GM18909 (cell line): ENCODE measurements at regions not wholly inside any gene's neighbourhood (a gene's known extent, or its start where the extent isn't known, plus 50 kb on each side); places are given as distances from the start of the nearest gene placed in this dataset.

Source experiments
- ATAC-seq: cut with Tn5 transposase; IDR thresholded peaks from one replicate; pipeline ENCODE4 v1.9.1; 2021; ENCODE audit warnings: mild to moderate bottlenecking; ENCODE audit not compliant: unreplicated experiment, poor library complexity

- no peak for ATAC-seq
Measured at GRCh38 chr18:24662412-24662821, 202.0 kb downstream of the HRH4 start.

GRCh38 chr18:24663026-24663425, 202.6 kb downstream of the HRH4 start:
- no peak for ATAC-seq

DNA sequence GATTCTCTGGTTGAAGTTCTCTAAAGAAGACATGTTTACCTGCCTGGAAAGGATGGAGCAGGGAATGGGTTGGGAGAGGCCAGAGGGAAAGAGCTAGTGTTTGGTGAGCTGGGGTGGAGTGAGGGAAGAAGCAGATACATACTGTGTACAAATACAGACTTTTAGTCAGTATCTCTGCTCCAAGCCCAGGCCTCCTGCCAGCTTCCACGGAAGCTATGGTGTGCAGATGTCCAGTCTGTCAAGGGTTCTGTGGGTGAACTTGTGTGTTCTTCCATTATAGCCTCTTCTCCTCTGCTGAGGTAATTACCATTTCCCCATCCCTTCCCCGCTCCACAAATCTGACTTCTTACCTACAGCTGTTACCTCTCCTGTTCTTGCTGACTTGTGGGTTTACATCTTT, 208.6 kb downstream of the HRH4 start:
- ATAC-seq = no peak

- ATAC-seq = no peak
Measured at GRCh38 chr18:24669502-24669901, 209.1 kb downstream of the HRH4 start.

GRCh38 chr18:24672165-24672941, 211.9 kb downstream of the HRH4 start:
- ATAC-seq = no peak

GRCh38 chr18:24674200-24674599, 213.8 kb downstream of the HRH4 start:
- ATAC-seq = no peak

- no peak for ATAC-seq
Measured at GRCh38 chr18:24674605-24675004, 214.2 kb downstream of the HRH4 start.

DNA sequence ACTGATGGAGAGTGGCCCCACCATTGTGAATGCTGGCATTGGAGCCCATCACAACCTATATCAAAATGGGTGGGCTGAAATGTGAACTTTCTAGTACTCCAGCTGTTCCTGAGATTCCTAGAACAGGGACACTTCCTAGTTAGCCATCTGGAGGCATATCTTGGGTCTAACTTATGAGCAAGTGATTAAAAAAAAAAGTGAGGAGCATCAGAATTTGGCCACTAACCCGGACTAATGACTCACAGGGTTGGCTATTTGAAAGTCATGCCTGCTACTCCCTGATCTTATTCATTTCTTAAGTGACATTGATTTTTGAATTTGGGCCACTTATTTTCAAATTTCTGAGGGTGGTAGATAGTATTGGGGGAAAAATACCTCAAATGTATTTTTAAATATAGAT, 216.6 kb downstream of the HRH4 start:
- ATAC-seq = no peak

GRCh38 chr18:24678107-24678506, 217.7 kb downstream of the HRH4 start:
- no peak for ATAC-seq

DNA sequence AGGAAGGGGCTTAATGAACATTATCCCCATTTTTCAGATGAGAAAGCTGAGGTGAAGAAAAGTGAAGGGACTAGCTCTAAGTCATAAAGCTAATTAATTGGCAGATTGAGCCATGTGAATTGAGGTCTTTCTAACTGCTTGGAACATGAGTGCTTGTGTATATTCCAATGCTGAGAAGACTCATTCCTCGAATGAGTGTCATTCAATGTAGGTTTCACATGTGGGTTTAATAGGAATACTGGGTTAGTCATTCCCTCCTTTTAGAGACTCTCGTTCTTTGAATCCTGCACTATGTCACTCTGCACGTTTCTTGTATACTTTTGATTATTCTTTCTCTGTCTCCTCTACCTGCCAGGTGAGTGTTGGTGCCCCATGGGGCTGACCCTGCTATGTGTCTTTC, 218.2 kb downstream of the HRH4 start:
- no peak for ATAC-seq

DNA sequence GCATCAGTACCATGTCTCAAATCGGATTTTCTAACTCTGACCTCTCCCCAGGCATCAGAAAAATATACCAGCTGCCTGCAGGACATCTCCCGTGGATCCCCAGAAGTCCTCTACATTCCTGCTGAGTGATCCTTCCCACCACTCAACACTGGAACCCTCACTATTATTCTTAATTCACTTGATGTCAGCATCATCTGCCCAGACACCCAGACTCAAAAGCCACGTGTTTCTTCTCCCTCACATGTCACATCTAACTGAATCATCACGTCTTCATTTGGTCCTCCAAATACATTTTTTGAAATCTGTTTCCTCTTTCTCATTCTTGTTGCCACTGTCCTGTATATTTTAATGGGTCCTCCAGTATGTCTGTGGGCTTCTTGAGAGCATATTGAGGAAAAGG, 218.6 kb downstream of the HRH4 start:
- ATAC-seq = no peak

GRCh38 chr18:24683925-24684324, 223.5 kb downstream of the HRH4 start:
- ATAC-seq = no peak

DNA sequence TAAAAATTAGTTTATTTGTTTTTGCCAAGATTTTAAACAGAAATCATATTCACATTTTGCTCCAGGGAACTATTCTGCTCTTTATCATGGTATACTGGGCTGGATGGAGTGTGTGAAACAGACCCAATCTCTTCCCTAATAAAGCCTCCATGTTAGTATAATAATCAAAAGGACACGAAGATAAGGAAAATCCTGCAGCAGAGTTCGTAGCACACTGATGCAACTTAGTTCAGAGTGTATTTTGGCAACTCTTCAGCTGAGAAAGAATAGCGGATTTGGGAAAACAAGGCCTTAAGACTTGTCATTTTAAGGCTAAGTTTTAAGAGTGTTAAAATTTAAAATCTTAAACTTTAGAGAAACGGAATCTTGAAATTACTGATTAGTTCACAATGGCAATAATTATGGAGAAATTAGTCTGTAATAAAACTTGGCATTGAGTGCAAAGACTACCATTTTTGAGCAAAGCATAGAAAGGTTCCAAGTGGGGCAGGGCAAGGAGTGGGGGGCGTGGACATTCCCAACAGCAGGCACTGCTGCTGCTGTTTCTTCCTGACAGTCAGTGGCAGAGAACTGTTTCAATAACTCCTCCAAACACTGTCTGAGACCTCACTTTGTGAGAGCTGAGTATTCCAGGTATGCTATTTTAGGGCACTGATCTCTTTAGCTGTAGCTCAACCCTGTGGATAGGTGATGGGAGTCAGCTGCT, 225.0 kb downstream of the HRH4 start:
- no peak for ATAC-seq

DNA sequence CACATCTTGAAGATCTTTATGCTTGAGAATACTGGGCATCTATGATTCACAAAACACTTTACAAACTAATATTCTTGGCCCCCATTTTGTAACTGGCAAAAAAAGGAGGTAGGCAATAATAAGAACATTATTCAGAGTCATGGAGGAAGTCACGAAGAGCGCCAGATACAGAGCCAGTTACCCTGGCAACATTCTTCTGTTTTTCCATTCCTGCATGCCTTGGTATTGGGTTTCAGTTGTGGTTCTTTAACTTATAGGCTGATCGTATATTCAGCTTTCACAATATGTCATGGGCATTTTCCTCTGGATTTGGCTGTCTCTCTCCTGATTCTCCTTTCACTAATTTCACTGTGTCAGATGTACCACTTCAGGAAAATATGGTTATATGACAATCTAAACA, 234.7 kb downstream of the HRH4 start:
- no peak for ATAC-seq

DNA sequence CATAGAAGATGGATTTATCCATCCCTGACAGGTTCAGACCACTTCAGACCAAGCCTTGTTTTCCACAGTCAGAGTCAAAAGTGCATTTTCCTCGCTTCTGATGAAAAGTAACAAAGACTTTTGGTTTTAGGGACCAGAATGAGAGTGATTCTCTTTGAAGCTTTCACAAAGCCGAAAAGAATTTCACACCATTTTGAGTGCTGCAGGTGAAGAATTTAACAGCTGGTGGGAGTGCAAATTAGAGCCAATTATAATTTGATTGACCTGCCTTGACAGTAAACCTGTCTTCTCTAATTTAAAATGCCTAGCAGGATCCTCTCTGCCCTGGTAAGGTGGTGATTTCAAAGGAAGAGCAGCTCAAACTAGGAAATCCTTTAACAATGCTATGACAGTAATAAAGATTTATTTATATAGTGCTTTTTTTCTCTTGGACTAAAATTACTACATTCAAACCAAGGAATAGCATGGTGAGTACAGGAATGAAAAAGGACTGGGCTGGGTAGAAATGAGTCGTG, 241.6 kb downstream of the HRH4 start:
- no peak for ATAC-seq

DNA sequence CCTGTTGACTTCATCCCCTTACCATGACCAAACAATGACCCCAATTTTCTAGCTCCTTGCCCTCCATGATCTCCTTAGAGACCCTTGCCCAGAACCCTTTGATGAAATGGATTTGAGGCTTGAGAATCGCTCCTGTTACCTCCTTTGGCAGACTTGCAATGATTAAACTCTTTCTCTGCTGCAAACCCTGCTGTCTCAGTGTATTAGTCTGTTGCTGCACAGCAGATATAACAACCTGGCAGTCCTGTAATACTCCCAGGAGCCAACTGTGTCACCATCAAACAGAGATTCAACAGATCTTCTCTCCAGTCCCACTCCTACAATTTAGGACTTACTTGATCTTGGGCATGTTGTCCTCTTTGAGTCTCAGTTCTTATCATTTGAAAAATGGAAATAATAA, 242.9 kb downstream of the HRH4 start:
- ATAC-seq = no peak

DNA sequence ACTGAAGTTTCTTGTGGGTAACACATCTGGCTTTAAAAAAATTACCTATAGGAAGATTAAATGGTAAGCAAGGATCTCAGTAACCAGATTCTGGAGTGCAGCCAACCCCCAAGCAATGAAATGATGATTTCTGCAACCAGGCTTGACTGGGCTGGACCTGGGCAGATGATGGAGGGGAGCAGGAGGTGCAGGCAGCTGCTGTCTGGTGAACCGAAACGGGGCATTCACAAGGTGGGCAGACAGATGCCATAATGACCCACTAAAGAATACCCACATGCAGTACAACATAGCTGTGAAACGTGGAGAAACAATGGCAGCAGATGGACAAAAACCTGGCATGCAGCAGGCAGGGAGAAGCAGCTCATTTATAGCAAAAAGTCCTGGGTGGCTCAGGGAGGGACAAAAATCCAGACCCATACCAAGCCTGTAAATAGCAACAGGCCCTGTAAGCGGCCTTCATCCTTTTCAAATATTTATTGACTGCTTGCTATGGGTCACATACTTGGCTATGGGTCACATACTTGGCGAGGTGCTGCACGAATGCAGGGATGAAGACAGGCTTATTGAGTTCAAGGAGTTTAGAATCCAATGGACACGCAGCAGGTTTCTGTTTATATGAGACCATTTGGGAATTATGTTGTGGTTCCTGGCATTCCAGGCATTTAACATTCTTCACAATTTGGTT, 244.7 kb downstream of the HRH4 start:
- ATAC-seq = no peak

DNA sequence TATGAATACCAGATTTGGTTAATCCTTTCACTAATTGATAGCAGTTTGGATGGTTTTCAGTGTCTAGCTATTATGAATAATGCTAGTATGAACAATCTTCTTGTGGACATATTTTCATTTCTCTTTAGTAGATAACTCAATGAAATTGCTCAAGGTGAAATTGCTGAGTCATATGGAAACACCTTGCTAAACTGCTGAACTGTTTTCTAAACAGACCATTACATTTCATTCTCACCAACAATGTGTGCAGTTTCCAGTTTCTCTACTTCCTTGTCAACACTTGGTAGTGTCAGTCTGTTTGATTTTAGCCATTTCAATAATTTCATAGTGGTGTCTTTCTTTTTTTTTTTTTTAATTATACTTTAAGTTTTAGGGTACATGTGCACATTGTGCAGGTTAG, 250.0 kb downstream of the HRH4 start:
- no peak for ATAC-seq

GRCh38 chr18:24719791-24720190, 259.4 kb downstream of the HRH4 start:
- ATAC-seq = no peak

DNA sequence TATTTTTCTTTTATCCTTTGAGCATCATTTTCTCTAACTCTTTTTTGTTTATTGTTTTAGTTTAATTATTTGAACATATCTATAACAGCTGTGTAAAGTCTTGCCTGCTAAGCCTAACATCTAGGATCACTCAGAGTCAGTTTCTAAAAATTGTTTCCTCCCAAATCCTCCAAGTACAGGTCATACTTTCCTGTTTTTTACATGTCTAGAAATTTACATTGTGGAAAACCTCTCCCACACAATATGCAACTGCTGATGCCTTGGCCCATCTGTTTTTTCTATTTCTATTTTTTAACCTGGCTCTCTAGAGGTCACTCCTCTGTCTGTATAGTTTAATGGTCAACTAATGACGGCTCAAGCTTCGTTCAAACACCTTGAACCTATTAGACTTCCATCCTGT, 261.0 kb downstream of the HRH4 start:
- ATAC-seq = no peak
